ENCODE measurements at regions not wholly inside any gene's neighbourhood (a gene's known extent, or its start where the extent isn't known, plus 50 kb on each side); places are given as distances from the start of the nearest gene placed in this dataset.

GRCh38 chr13:68199271-68199670 lies 969.1 kb upstream of the PCDH9 start:
- TF ChIP-seq CTCF (IDR thresholded peaks at IDR 0.05) (no peak), POLR2A (IDR thresholded peaks at IDR 0.05) (no peak)

Measured in sigmoid colon (tissue), 3 donors.